RWPE1 (cell line): ENCODE measurements at regions not wholly inside any gene's neighbourhood (a gene's known extent, or its start where the extent isn't known, plus 50 kb on each side); places are given as distances from the start of the nearest gene placed in this dataset.
"Not testable (repeated sequence)": the region's sequence is repeated elsewhere in the genome, so short reads cannot be mapped to it uniquely, and the experiment has no call there.

ENCODE experiments used
- CTCF ChIA-PET: fragments of 350-600 bp; sonication (Branson Sonifier 250); formaldehyde crosslinking; extraction: SDS; loops from one replicate; lab custom pipeline; 2021; lab: Yijun Ruan, JAX
- POLR2A ChIA-PET: fragments of 400-600 bp; formaldehyde crosslinking; extraction: SDS; loops from one replicate; lab custom pipeline; 2020; ENCODE audit warnings: antibody characterized with exemption; ENCODE audit not compliant: low non-redundant PET; lab: Yijun Ruan, JAX
- DNase-seq: peaks from one replicate; pipeline ENCODE4 v3.0.0; 2012; ENCODE audit warnings: low spot score
- H3K27ac ChIP-seq: fragments of 450-650 bp; 2 replicates; pipeline ENCODE4 v1.5.1; 2017
- TF ChIP-seq, protein P1 (sequence below): fragments of 450-650 bp; conservative IDR thresholded peaks from 2 replicates; pipeline ENCODE4 v1.5.1; 2017; ENCODE audit warnings: low read depth, mild to moderate bottlenecking

DNA sequence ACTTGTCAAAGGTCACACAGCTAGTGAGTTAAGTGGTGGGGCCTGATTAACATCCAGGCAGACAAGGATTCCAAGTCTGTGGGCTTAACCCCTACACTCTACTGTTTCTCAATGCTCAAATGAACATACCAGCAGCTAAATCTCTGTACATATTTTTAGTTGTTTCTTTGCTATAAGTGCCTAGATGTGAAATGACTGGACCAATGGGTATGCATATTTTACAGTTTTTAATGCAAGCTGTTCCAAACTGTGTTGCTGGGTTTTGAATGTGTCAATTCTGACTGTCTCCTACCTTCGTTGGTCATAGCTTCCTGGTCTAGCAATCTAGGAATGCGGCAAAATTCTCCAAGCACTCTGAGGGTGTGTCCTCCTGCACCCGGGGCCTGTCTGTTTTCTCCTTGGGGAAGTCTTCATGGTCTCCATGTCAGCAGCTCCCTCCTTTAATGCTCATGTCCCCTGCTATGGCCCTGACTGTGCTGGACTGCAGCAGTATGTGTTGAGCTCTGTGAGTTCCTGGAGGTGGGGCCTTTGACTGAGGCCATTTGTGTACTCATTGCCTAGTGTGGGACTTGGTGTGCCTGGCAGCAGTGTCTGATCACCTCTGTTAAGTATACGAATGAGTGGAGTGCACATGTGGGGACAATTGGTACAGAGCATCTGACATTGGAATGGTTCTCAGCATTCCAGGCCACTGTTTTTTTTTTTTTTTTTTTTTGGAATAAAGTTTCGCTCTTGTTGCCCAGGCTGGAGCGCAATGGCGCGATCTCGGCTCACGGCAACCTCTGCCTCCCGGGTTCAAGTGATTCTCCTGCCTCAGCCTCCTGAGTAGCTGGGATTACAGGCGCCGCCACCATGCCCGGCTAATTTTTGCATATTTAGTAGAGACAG is 72.9 kb upstream of the SLC2A1 start:
- TF ChIP-seq, protein P1, sequence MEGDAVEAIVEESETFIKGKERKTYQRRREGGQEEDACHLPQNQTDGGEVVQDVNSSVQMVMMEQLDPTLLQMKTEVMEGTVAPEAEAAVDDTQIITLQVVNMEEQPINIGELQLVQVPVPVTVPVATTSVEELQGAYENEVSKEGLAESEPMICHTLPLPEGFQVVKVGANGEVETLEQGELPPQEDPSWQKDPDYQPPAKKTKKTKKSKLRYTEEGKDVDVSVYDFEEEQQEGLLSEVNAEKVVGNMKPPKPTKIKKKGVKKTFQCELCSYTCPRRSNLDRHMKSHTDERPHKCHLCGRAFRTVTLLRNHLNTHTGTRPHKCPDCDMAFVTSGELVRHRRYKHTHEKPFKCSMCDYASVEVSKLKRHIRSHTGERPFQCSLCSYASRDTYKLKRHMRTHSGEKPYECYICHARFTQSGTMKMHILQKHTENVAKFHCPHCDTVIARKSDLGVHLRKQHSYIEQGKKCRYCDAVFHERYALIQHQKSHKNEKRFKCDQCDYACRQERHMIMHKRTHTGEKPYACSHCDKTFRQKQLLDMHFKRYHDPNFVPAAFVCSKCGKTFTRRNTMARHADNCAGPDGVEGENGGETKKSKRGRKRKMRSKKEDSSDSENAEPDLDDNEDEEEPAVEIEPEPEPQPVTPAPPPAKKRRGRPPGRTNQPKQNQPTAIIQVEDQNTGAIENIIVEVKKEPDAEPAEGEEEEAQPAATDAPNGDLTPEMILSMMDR, result no peak
- ChIA-PET POLR2A (interaction anchor here (0.5 to 0.8 kb wide), 3 partner anchors 10 to 54 kb away, joined by 3 to 16 read pairs (median 3); no protein-coding TSS in a partner anchor), CTCF (interaction anchor here (0.6 to 1.0 kb wide), 2 partner anchors 69 to 118 kb away, joined by 3 to 4 read pairs; no protein-coding TSS in a partner anchor)
- H3K27ac ChIP-seq, result no peak overlapping the region
- DNase-seq, result no peak

DNA sequence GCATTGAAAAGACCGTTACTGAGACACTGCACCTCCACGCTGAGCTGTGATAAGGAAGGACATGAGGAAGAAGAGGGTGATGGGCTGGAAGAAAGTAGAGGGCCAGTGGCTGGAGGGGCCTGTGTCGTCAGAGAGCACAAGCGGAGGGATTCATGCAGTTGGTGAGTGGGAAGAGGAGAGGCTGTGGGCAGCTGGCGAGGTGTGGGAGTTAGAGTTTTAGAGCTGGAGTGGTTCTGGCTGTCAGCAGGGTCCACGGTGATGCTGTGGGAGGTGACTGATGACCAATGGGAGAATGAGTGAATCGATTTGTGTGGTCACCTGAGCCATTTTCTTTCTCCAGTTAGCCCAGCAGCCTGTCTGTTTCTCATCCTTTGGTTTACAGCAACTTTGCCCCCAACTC is 66.2 kb upstream of the SLC2A1 start:
- POLR2A ChIA-PET, result no interaction called here
- CTCF ChIA-PET, result no interaction called here
- H3K27ac ChIP-seq, result 0 out of 2 replicates have a peak overlapping the region, but pooled peaks have one; percentile 1

GRCh38 chr1:43021547-43022474 is 63.1 kb upstream of the SLC2A1 start:
- CTCF ChIA-PET, result interaction anchor here (1.5 kb wide), 1 partner anchor 52 kb away, joined by 11 read pairs; no protein-coding TSS in a partner anchor

More for the DNA sequence above, 66.2 kb upstream of the SLC2A1 start:
- no peak for DNase-seq
- TF ChIP-seq, protein P1, result no peak

GRCh38 chr1:43019226-43019625 is 60.6 kb upstream of the SLC2A1 start:
- ChIA-PET CTCF (no interaction called here), POLR2A (no interaction called here)
- peak overlapping the region; percentile 76 for H3K27ac ChIP-seq
- DNase-seq, result no peak
- TF ChIP-seq, protein P1, result no peak

More at GRCh38 chr1:43021547-43022474, 63.1 kb upstream of the SLC2A1 start:
- POLR2A ChIA-PET, result interaction anchor here (0.7 to 0.9 kb wide), 2 partner anchors 10 to 55 kb away, joined by 3 read pairs; no protein-coding TSS in a partner anchor
- H3K27ac ChIP-seq, result peak overlapping the region; percentile 97
- DNase-seq, result peak; percentile 96
- TF ChIP-seq, protein P1, result no peak

DNA sequence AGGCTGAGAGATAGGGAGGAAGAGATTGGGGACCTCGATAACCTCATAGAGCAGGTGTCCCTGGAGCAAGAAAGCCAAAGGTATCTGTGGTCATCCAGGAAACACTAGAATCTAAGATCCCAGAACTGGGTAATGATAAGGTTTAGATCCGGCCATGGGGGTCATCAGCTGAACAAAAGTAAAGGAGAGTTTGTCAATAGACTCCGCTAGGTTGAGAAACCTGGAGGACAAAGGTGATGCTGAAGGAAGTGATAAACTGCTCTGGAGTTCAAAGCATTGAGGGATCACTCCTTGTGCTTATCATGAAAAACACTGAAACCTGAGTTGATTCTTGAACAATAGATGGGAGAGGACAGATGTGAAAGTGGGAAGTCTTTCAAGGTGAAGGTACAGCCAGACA is 59.5 kb upstream of the SLC2A1 start:
- TF ChIP-seq, protein P1, result no peak
- no peak overlapping the region for H3K27ac ChIP-seq
- ChIA-PET POLR2A (no interaction called here), CTCF (no interaction called here)
- no peak for DNase-seq

GRCh38 chr1:43015269-43015668 is 56.6 kb upstream of the SLC2A1 start:
- H3K27ac ChIP-seq, result peak overlapping the region; percentile 79
- POLR2A ChIA-PET, result interaction anchor here (0.6 kb wide), 1 partner anchor 25 kb away, joined by 4 read pairs; no protein-coding TSS in a partner anchor
- TF ChIP-seq, protein P1, result no peak
- DNase-seq, result no peak
- CTCF ChIA-PET, result no interaction called here

DNA sequence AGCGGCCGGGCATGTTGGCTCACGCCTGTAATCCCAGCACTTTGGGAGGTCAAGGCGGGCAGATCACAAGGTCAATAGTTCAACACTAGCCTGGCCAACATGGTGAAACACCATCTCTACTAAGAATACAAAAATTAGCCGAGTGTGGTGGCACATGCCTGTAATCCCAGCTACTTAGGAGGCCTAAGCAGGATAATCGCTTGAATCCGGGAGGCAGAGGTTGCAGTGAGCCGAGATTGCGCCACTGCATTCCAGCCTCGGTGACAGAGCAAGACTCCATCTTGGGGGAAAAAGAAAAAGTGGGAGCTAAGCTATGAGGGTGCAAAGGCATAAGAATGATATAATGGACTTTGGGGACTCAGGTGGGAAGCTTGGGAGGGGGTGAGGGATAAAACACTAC is 55.9 kb upstream of the SLC2A1 start:
- CTCF ChIA-PET, DNase-seq, POLR2A ChIA-PET: not testable (repeated sequence)

More for the DNA sequence above, 55.9 kb upstream of the SLC2A1 start:
- H3K27ac ChIP-seq, result peak overlapping the region; percentile 79
